ENCODE measurements at regions not wholly inside any gene's neighbourhood (a gene's known extent, or its start where the extent isn't known, plus 50 kb on each side); places are given as distances from the start of the nearest gene placed in this dataset.

DNA sequence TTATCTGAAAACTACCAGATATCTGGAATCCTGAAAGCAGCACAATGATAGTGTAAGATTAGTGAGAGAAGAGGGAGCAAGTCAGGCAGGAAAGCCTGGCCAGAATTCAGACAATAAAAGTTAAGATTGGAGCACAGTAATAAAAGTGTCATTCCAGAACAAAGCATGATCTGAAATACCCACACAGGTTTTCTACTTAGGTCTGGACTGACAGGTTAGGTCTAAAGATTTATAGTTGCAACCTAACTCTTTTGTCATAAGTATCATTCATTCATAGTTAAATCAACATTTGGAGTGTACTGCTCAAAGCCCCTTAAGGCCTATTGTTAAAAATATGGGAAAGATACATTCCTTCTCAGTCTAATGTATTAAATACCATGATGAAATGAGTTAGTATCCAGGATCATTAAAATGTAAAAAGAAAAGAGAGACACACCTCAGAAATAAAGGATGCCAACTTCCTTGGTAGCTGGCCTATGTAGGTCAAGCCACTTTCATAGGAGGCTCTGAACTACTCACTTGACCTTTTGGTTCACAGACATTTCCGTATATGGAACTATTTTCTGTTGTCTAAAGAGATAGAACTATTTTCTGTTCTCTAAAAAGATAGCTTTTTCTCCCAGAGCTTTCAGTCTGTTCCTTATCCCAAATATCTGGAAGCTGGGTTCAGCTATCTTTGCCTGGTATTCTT lies 105.2 kb downstream of the FAS start:
- DNase-seq (ENCODE audit: low read depth, low spot score): no peak

DNA sequence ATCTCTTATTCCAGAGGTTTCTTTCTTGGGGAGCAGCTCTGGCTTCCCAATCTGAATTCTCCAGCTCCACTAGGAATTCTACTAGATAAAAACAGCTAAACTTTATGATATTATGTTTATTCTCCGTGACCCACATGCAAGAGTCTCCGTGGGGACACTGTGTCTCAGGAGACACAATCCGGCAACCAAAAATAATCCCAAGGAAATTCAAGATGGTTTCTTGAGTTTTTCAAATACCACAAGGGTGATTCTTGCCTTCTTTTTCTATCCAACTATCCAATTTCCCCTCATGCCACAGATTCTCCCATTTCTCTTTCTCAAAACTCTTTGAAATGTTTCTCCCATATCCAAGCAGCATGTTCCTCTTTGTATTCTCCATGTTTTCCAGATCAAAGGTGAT lies 103.1 kb downstream of the FAS start:
- no peak for DNase-seq (ENCODE audit: low read depth, low spot score)

- no peak for DNase-seq (ENCODE audit: low read depth, low spot score)
Observed at GRCh38 chr10:89092981-89093380, 102.4 kb downstream of the FAS start.

DNA sequence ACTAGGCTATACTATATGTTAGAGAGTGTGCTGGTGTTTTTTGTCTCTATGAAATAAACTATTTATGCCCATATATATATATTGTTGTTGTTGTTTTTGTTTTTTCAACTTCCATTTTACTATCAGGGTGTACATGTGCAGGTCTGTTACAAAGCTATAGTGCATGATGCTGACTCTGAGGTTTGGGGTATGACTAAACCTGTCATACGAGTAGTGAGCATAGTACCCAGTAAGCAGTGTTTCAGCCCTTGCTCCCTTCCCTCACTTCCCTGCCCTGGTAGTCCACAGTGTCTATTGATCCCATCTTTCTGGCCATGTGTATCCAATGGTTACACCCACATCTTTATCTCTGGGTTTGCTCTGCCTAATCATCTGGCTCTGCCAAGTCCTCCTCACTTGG lies 101.8 kb downstream of the FAS start:
- no peak for DNase-seq (ENCODE audit: low read depth, low spot score)

DNA sequence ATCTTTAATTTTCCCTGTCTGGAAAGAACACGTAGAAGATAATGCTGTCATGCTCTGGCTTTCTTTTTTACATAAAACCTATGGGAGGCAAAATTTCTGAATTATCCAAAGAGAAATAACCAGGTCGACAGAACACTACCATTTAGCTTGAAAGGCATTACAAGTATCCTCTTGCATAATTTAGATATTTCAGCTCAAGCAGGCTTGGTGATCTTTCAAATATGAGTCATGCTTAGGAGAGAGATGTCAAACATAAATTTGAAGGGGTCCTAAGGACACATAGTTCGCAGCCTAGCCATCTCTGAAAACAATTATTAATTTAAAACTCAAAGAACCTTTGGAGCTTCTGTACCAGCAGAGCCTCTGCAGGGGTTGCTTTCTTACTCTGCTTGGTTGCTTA lies 100.9 kb downstream of the FAS start:
- no peak for DNase-seq (ENCODE audit: low read depth, low spot score)

GRCh38 chr10:89090756-89091445 lies 100.3 kb downstream of the FAS start:
- no peak for DNase-seq (ENCODE audit: low read depth, low spot score)

GRCh38 chr10:89086801-89087521 lies 96.4 kb downstream of the FAS start:
- DNase-seq (ENCODE audit: low read depth, low spot score): no peak

- DNase-seq (ENCODE audit: low read depth, low spot score): no peak
Observed at GRCh38 chr10:89085153-89085552, 94.6 kb downstream of the FAS start.

- no peak for DNase-seq (ENCODE audit: low read depth, low spot score)
Observed at GRCh38 chr10:89082086-89082485, 91.5 kb downstream of the FAS start.

DNA sequence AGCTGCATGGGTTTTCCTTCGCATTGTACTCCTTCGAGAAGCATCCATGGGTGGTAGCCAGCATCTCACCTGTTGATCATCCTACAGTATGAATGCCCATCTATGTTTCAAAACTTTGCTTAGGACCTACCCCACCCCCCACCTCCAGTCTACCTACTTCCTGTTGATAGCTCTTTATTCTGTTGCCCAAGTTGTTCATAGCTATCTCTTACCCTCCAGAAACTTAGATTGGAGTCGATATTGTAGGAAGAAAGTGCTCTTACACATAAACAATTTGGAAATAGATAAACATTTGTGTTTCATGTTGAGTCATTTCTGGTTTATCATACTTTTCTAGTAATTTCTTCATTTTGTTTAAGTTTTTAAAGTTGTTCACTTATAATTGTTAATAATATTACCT lies 90.1 kb downstream of the FAS start:
- no peak for DNase-seq (ENCODE audit: low read depth, low spot score)

DNA sequence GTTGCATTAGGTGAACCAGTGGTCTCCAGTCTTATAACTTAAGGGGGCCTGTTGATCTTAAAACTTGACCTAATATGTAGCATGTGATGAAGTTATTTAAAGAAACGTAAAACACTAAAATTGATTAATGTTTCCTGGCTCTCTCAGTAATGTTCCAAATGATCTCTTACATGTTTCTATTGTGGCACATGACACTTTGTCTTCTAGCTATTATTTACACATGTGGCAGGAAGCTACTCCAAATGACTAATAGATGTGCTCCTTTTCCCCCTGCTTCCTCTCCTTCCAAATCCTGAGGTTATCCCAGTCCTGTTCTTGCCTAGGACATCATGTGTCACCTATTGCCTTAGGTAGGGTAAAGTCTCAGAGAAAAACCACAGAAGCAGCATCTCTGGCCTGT lies 89.4 kb downstream of the FAS start:
- no peak for DNase-seq (ENCODE audit: low read depth, low spot score)

GRCh38 chr10:89078724-89079672 lies 88.4 kb downstream of the FAS start:
- DNase-seq (ENCODE audit: low read depth, low spot score): no peak

GRCh38 chr10:89076120-89076519 lies 85.5 kb downstream of the FAS start:
- no peak for DNase-seq (ENCODE audit: low read depth, low spot score)

DNA sequence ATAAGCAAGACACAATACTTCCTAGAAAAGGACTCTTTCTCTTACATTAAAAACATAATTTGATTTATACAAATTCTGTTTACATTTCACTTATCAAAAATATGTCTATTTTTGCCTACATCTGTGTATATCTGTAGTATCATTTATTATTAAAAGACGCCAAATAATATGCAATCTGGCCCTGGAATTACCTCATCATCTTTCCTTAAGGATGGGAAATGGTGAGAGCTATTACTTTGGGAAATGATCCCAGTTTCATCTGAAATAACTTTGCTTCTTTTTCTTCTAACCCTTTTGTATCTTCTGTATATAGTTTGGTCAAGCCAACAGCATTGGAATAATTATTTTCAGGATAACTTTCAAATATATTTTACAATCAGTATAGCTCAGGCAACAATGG lies 85.0 kb downstream of the FAS start:
- DNase-seq (ENCODE audit: low read depth, low spot score): no peak

- no peak for DNase-seq (ENCODE audit: low read depth, low spot score)
Observed at GRCh38 chr10:89074120-89074519, 83.5 kb downstream of the FAS start.

GRCh38 chr10:89073719-89074118 lies 83.1 kb downstream of the FAS start:
- DNase-seq (ENCODE audit: low read depth, low spot score): no peak

GRCh38 chr10:89069589-89069988 lies 79.0 kb downstream of the FAS start:
- no peak for DNase-seq (ENCODE audit: low read depth, low spot score)
